SJCRH30 (cell line): ENCODE measurements at regions not wholly inside any gene's neighbourhood (a gene's known extent, or its start where the extent isn't known, plus 50 kb on each side); places are given as distances from the start of the nearest gene placed in this dataset.

Experiments used
- DNase-seq, 2 experiments: peaks; one replicate each; pipeline ENCODE4 v3.0.0-alpha.2; 2015 to 2020
- H3K27ac ChIP-seq: fragments of 250-450 bp; sonication (Bioruptor Pico); 2 replicates; pipeline ENCODE4 v1.5.1; 2020; ENCODE audit warnings: mild to moderate bottlenecking, moderate library complexity
- H3K27me3 ChIP-seq: fragments of 250-450 bp; sonication (Bioruptor Pico); 2 replicates; pipeline ENCODE4 v1.5.1; 2020; ENCODE audit warnings: mild to moderate bottlenecking, moderate library complexity
- H3K36me3 ChIP-seq: fragments of 250-450 bp; sonication (Bioruptor Pico); 2 replicates; pipeline ENCODE4 v1.5.1; 2020; ENCODE audit warnings: mild to moderate bottlenecking, moderate library complexity
- H3K4me1 ChIP-seq: fragments of 250-450 bp; sonication (Bioruptor Pico); 2 replicates; pipeline ENCODE4 v1.5.1; 2020; ENCODE audit warnings: mild to moderate bottlenecking, moderate library complexity
- H3K4me3 ChIP-seq: fragments of 250-450 bp; sonication (Bioruptor Pico); 2 replicates; pipeline ENCODE4 v1.5.1; 2020; ENCODE audit warnings: mild to moderate bottlenecking, moderate library complexity
- H3K9me3 ChIP-seq: fragments of 250-450 bp; sonication (Bioruptor Pico); replicated peaks from 2 replicates; pipeline ENCODE4 v1.5.1; 2020; ENCODE audit warnings: mild to moderate bottlenecking, moderate library complexity

DNA sequence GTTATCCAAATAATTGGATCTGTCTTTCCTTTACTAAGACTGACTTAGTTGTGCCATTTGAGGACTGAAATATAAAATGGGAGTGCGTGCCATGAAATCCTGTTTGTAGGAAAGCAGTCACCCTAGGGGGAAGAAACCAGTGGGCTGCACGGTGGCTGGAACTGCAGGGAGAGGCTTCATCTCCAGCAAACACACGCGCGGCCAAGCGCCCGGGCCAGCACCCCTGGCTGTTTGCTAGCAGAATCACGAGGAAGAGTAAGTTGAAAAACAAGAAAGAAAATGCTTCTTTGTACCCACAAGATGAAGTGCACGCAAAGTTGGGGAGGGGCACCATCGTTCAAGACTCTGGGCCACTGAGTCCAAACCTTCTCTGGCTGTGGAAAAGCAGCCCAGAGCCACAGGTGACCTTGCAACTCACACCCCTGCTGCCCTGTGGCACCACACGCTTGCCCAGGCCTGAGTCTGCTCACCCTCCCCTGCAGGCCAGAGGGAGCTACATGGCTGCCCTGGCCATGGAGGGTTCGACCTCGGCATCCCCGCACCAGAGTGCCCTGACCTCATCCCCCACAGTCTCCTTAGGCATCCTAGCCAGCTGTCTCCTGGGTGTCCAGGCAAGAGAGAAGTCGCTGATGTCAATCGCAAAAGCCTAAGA, 55.2 kb downstream of the IRX2 start:
- Histone ChIP-seq H3K27ac (no peak overlapping the region), H3K4me1 (no peaks in the 10 kb centered on the region), H3K9me3 (no peaks in the 10 kb centered on the region), H3K27me3 (no peaks in the 10 kb centered on the region; the same call in 1 of the 2 replicates), H3K36me3 (no peaks in the 10 kb centered on the region), H3K4me3 (no peak overlapping the region)
- no peak for DNase-seq

DNA sequence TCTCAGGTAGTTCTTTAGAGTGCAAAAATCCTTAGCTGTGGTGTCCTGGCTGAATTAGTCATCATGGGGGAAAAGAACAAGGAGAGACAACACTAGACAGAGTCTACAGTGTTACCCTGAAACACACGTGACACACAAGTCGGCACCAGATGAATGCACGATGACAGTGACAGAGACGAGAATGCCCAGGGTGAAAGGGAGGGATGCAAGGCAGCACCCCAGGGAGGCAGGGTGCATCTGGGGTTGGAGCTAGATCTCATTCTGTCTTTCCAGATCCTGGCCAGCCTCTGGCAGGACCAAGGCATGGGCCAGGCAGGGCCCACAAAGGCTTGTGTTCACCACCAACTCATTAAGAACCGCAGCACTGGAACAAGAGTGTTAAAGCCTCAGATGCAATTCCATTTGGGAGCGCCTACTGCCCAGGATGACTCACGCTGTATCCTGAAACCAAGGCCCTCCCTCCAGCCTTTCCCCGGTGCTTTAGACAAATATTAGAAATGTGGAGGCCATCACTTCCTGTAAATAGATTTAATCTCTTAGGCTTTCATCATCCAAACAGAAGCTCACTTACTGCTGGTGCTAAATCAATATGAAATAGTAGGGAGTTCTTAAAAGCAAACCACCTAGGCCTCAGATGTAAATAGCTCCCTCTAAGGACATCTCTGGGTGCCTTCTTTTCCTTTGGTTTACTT, 56.1 kb downstream of the IRX2 start:
- Histone ChIP-seq H3K9me3 (no peaks in the 10 kb centered on the region), H3K27me3 (no peaks in the 10 kb centered on the region; the same call in 1 of the 2 replicates), H3K4me1 (no peaks in the 10 kb centered on the region), H3K4me3 (no peak overlapping the region), H3K36me3 (no peaks in the 10 kb centered on the region), H3K27ac (no peak overlapping the region)
- DNase-seq, result peak in 1 of 2 experiments; percentile 2

DNA sequence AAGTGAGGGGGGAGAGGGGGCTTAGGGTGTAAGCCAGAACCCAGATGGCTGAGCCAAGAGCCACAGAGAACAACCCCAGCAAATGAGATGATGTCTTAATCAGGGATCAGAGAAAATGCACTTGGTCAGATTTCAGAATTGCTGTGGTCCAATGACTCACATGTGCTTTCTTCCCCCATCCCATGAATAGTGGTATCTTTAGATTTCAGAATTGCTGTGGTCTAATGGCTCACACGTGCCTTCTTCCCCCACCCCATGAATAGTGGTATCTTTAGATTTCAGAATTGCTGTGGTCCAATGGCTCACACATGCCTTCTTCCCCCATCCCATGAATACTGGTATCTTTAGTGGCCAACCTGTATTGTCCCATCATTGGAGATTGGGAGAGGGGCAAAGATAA, 59.9 kb downstream of the IRX2 start:
- Histone ChIP-seq H3K27me3 (no peaks in the 10 kb centered on the region), H3K4me1 (no peaks in the 10 kb centered on the region), H3K27ac (no peak overlapping the region), H3K9me3 (no peaks in the 10 kb centered on the region), H3K4me3 (no peak overlapping the region), H3K36me3 (no peaks in the 10 kb centered on the region)
- no peak for DNase-seq

DNA sequence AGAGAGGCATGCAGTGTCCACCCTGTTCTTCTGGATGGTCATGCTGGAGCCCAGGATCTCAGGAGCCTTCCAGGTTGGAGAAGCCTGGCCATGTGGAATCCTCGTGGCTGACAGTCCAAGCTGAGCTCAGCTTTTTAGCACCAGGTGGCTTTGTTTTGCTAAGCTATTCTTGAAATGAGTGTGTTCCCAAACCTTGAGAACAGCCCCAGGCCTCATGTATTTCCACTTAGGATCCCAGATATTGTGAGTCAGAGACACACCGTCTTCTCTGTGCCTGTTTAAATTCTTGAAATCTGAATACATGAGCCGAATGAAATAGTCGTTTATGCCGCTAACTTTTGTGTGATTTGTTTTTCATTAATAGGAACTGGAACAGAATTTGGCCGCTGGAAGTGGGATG, 61.2 kb downstream of the IRX2 start:
- no peaks in the 10 kb centered on the region for H3K4me1 ChIP-seq
- no peak overlapping the region for H3K4me3 ChIP-seq
- no peaks in the 10 kb centered on the region for H3K27me3 ChIP-seq
- H3K27ac ChIP-seq, result no peak overlapping the region
- H3K9me3 ChIP-seq, result no peaks in the 10 kb centered on the region
- no peak for DNase-seq
- no peaks in the 10 kb centered on the region for H3K36me3 ChIP-seq

DNA sequence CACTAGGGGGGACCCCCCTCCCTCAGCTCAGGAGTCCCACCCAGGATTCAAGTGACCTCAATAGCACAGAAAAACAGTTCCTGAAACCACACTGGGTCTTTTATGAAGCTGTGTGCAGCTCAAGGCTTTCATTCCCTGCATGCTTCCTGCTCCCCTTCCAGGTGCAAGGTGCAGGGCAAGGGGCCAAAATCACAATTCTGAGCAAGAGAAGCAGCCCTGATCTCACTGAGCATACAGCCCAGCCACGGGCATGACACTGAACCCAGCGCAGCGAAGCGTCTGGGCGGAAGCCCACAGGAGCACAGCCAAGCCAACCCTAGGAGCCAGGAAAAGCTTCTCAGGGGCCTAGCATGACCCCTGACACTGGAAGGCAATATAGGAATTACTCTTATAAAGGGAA, 62.9 kb downstream of the IRX2 start:
- H3K4me3 ChIP-seq, result no peak overlapping the region
- no peaks in the 10 kb centered on the region for H3K27me3 ChIP-seq
- H3K36me3 ChIP-seq, result no peaks in the 10 kb centered on the region
- H3K27ac ChIP-seq, result no peak overlapping the region
- H3K9me3 ChIP-seq, result no peaks in the 10 kb centered on the region
- no peak for DNase-seq
- no peaks in the 10 kb centered on the region for H3K4me1 ChIP-seq

DNA sequence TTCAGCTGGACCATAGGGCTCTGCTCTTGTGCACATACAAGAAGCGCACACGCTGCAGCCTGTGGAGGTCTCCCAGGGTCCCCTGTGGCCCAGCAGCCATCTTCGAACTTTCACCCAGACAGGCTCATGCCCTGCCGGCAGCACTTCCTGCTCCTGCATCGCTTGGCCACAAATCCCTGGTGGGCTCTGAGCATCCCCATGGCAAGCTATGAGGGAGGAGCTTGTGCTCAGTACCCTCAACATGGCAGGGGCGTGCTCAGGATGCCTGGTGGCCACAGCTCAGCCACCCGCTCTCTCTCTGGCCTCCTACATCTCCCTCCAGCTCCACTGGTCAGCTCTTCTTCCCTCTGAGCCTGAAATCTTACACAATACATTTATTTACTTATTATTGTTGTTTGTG, 63.7 kb downstream of the IRX2 start:
- no peaks in the 10 kb centered on the region for H3K36me3 ChIP-seq
- H3K4me1 ChIP-seq, result no peaks in the 10 kb centered on the region
- no peak for DNase-seq
- no peak overlapping the region for H3K4me3 ChIP-seq
- H3K27me3 ChIP-seq, result no peaks in the 10 kb centered on the region
- no peak overlapping the region for H3K27ac ChIP-seq
- no peaks in the 10 kb centered on the region for H3K9me3 ChIP-seq

DNA sequence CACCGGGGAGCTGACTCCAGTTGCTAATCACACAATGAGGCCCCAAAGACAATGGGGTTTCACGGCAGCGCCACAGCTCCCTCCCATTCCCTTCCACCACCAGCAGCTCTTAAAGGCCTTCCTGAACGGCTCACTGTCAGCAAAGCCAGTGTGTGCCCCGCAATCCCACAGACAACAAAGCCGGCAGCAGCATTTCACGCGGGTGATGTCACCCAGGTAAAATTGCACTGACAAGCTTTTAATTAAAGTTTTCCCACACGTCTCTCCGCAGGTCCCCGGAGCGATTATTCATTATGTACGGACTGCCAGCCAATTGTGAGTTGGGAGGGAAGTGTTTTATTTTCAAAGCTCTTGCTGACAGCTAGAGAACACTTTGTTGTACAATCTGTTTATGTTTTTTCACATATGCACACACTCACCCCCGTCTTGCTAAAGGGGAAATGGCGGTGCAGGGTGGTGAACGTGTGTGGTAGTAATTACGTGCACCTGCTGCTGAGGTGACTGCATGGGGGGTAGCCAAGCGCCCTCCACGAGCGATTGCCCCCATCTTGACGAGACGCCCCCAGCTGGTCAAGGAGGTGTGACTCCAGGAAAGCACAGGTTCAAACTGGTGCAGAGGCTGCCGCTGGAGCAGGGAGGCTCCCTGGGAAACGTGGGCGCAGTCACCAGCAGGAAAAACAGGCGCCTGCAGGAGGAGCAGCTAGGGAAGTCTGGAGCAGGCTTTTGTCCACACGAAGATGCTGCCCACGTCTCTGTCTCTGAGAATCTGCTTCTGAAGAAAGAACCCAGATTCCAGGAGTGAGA, 65.0 kb downstream of the IRX2 start:
- H3K27me3 ChIP-seq, result no peaks in the 10 kb centered on the region
- no peak for DNase-seq
- no peaks in the 10 kb centered on the region for H3K36me3 ChIP-seq
- H3K4me3 ChIP-seq, result no peak overlapping the region
- no peak overlapping the region for H3K27ac ChIP-seq
- H3K9me3 ChIP-seq, result no peaks in the 10 kb centered on the region
- H3K4me1 ChIP-seq, result no peaks in the 10 kb centered on the region

DNA sequence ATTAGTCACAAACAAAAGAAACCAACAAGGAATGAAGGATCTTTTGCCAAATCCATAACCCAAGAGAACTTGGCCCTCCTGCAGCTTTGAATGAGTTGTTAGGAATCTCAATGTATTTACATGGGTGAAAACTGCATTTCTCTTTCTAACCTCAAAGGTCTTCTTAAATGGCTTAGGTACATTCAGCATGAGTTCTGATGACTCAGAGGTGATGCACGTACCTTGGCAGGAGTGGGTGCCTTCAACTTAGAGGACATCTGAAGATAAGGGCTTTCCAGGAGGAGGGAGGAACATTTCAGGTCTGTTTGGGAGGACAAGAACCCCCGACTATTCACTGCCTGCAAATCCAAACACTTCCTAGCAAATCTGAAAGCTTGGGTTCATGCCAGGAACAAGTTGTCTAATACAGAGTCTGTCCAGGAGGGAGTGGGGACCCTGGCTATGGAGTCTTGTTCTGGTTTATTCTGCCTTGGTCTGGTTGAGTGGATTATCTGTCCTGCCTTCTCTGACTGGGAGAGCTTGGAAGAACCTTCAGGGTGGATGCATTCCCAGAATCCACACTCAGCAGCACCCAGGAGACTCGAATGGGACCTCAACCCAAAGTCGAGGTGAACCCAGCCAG, 65.7 kb downstream of the IRX2 start:
- H3K9me3 ChIP-seq, result no peaks in the 10 kb centered on the region
- H3K4me3 ChIP-seq, result no peak overlapping the region
- no peaks in the 10 kb centered on the region for H3K4me1 ChIP-seq
- H3K36me3 ChIP-seq, result no peaks in the 10 kb centered on the region
- no peak for DNase-seq
- H3K27ac ChIP-seq, result no peak overlapping the region
- no peaks in the 10 kb centered on the region for H3K27me3 ChIP-seq

DNA sequence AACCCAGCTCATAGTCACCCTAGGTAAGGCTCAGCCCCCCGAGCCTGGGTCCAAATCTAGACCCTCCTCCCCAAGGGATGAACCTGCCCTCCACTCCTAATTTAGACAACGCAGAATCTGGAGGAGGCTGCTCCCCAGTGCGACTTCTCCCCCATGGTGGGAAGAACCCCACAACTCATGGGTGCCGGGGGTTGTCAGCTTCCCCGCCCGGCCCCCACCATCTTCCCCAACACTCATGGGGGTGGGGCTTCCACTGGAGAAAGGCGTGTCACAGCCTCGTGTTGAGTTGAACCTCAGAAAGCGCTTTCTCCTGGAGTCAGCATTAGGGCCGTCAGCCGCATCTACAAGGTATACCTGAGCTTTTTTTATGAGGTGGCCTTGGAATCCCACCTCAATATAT, 66.9 kb downstream of the IRX2 start:
- H3K36me3 ChIP-seq, result no peaks in the 10 kb centered on the region
- no peak for DNase-seq
- no peaks in the 10 kb centered on the region for H3K9me3 ChIP-seq

DNA sequence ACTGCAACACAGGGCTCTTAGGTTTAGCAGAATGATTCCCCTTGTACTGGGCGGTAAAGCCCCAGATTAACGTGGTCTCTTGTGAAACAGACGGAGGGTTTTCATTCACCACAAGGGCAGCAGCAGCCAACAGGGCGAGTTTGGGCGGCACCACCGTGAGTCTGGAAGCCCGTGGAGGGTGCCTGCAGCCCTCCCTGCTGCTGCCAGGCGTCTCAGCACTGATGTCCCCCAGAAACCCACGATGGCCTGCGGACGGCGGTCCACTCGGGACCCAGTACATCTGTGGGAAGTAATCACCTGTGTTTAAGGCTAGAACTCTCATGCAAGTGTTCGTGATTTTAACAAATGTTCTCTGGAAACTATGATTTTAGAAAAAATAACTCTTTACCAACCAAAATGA, 67.8 kb downstream of the IRX2 start:
- Histone ChIP-seq H3K4me3 (no peak overlapping the region), H3K4me1 (no peaks in the 10 kb centered on the region), H3K9me3 (no peaks in the 10 kb centered on the region), H3K27ac (no peak overlapping the region), H3K36me3 (no peaks in the 10 kb centered on the region), H3K27me3 (no peaks in the 10 kb centered on the region)
- DNase-seq, result no peak

More for the DNA sequence above, 66.9 kb downstream of the IRX2 start:
- no peaks in the 10 kb centered on the region for H3K27me3 ChIP-seq
- no peak overlapping the region for H3K4me3 ChIP-seq
- no peaks in the 10 kb centered on the region for H3K4me1 ChIP-seq
- H3K27ac ChIP-seq, result no peak overlapping the region

DNA sequence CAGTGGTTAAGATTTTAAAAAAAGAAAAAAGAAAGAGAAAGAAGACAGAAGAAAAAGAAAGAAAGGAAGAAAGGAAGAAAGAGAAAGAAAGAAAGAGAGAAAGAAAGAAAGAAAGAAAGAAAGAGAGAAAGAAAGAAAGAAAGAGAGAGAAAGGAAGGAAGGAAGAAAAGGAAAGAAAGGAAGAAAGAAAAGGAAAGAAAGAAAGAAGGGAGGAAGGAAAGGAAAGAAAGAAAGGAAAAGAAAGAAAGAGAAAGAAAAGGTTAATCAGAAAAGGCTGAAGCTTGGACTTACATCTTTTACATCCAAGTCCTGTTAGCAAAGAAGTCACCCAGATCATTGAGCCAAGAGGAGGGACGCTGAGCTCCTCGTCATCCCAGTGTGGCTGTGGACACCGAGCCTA, 70.0 kb downstream of the IRX2 start:
- Histone ChIP-seq H3K9me3 (no peaks in the 10 kb centered on the region), H3K27me3 (no peaks in the 10 kb centered on the region), H3K4me3 (no peak overlapping the region), H3K27ac (no peak overlapping the region), H3K36me3 (no peaks in the 10 kb centered on the region), H3K4me1 (no peaks in the 10 kb centered on the region)
- no peak for DNase-seq

DNA sequence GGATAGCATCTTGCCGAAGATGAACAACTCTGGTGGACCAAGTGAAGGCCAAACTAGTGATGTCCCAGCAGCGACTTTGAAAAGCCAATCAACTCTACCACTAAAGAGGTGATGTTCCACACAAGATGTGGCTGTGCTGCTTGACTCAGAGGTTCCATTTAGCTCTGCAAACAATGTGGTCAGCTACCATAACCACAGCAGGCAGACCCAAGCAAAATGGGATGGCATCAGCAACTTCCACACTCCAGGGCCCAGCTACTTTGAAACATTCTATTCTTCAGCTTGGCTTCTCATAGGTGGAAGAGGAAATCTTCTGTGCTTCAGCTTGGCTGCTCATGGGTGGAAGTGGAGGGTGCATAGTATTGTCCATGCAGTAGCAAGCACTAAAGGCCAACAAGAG, 70.5 kb downstream of the IRX2 start:
- Histone ChIP-seq H3K4me1 (no peaks in the 10 kb centered on the region), H3K4me3 (no peak overlapping the region), H3K9me3 (no peaks in the 10 kb centered on the region), H3K27me3 (no peaks in the 10 kb centered on the region), H3K27ac (no peak overlapping the region), H3K36me3 (no peaks in the 10 kb centered on the region)
- DNase-seq, result no peak

DNA sequence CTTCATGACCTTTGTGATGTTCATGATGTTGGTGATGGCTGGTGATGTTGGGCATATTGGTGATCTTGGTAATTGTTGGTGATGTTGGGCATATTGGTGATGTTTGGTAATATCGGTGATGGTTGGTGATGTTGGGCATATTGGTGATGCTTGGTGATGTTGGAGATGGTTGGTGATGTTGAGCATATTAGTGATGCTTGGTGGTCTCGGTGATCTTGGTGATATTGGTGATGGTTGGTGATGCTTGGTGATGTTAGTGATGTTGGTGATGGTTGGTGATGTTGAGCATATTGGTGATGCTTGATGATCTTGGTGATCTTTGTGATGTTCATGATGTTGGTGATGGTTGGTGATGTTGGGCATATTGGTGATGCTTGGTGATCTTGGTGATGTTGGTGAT, 73.8 kb downstream of the IRX2 start:
- Histone ChIP-seq H3K27me3 (no peaks in the 10 kb centered on the region), H3K36me3 (no peaks in the 10 kb centered on the region), H3K4me1 (no peaks in the 10 kb centered on the region), H3K4me3 (no peak overlapping the region), H3K9me3 (no peaks in the 10 kb centered on the region), H3K27ac (no peak overlapping the region)
- no peak for DNase-seq

DNA sequence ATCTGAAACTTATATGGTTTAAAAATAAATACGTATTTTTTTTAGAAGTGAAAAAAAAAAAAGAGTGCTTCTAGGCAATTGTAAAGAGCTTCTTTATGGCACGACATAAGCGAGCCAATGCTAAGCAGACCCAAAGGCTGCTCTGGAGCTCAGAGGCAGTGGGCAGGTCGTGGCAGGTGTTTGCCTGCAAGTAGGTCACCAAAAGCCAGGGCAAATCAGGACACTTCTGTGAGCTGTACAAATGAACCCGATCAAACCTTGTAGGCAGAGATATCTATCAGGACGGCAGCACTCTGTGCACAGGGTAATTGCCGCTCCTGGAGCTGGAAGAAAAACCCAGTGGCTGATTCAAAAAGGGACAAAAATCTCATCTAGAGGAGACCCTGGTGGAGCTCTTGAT, 75.9 kb downstream of the IRX2 start:
- no peaks in the 10 kb centered on the region for H3K27me3 ChIP-seq
- H3K9me3 ChIP-seq, result no peaks in the 10 kb centered on the region
- H3K4me3 ChIP-seq, result no peak overlapping the region
- no peaks in the 10 kb centered on the region for H3K4me1 ChIP-seq
- DNase-seq, result no peak
- H3K27ac ChIP-seq, result no peak overlapping the region
- no peaks in the 10 kb centered on the region for H3K36me3 ChIP-seq

DNA sequence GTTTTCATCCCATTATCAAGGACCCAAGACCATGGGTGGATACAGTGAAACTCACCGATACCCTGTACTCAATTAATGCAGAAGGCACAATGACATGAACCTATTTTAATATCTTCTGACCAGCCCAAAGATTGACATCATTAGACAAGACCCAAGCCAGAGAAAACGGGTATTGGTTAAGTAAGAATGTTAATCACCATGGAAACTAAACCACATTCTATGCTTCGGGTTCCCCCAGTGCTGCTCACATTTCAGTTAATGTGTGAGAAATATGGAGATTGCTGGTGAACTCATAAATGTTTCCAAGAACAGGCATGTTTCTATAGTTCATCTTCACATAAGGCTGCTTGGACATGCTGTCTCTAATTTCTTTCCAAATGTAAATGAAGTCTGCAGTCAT, 77.0 kb downstream of the IRX2 start:
- DNase-seq, result no peak
- Histone ChIP-seq H3K36me3 (no peaks in the 10 kb centered on the region), H3K4me1 (no peaks in the 10 kb centered on the region), H3K27ac (no peak overlapping the region), H3K27me3 (no peaks in the 10 kb centered on the region), H3K9me3 (no peaks in the 10 kb centered on the region), H3K4me3 (no peak overlapping the region)
